ENCODE measurements at regions not wholly inside any gene's neighbourhood (a gene's known extent, or its start where the extent isn't known, plus 50 kb on each side); places are given as distances from the start of the nearest gene placed in this dataset.

DNA sequence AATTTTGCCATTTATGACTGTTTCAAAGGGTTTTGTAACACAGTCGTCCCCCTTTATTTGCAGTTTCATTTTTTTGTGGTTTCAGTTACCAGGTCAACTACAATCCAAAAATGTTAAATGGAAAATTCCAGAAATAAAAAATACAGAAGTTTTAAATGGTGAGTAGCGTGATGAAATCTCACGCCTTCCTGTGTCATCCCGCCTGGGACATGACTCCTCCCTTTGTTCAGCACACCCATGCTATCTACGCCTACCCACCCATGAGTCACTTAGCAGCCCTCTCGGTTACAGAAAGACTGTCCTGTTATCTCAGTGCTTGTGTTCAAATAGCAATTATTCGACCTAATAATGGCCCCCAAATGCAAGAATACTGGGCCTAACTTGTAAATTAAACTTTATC, 765.3 kb upstream of the ADAMTS16 start:
- DNase-seq, result no peak
- H3K4me1 Mint-ChIP-seq (ENCODE audit: low read depth, unreplicated experiment), result peaks cover 3% of the 10 kb centered on the region
- H3K36me3 Mint-ChIP-seq (ENCODE audit: unreplicated experiment), result peaks cover 4% of the 10 kb centered on the region
- H3K27ac Mint-ChIP-seq (ENCODE audit: unreplicated experiment), result no peak overlapping the region
- no peak overlapping the region for H3K4me3 Mint-ChIP-seq (ENCODE audit: unreplicated experiment)
- TF ChIP-seq, protein P1, sequence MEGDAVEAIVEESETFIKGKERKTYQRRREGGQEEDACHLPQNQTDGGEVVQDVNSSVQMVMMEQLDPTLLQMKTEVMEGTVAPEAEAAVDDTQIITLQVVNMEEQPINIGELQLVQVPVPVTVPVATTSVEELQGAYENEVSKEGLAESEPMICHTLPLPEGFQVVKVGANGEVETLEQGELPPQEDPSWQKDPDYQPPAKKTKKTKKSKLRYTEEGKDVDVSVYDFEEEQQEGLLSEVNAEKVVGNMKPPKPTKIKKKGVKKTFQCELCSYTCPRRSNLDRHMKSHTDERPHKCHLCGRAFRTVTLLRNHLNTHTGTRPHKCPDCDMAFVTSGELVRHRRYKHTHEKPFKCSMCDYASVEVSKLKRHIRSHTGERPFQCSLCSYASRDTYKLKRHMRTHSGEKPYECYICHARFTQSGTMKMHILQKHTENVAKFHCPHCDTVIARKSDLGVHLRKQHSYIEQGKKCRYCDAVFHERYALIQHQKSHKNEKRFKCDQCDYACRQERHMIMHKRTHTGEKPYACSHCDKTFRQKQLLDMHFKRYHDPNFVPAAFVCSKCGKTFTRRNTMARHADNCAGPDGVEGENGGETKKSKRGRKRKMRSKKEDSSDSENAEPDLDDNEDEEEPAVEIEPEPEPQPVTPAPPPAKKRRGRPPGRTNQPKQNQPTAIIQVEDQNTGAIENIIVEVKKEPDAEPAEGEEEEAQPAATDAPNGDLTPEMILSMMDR (IDR thresholded peaks at IDR 0.05; ENCODE audit: partially characterized antibody, unreplicated experiment), result no peak
- no peaks in the 10 kb centered on the region for H3K9me3 Mint-ChIP-seq (ENCODE audit: unreplicated experiment)
- peaks cover 4% of the 10 kb centered on the region for H3K27me3 Mint-ChIP-seq (ENCODE audit: unreplicated experiment)

DNA sequence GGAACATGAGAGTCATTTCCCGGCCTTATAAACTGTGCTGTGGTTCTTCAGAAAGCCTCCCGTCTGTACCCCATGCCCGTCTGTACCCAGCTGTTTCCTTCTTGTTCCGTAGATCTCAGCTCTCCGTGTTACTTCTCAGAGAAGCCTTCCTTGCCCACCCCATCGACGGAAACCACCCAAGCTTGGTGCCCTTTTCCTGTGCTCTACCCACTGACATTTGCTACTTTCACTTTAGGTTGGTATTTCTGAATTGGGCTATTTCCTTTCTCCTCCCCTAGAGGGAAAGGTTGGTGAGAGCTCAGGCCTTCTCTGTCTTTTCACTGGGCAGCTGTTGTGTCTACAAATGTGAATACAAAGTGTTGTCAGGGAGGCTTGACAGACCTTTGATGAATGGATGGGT, 764.5 kb upstream of the ADAMTS16 start:
- TF ChIP-seq, protein P1 (IDR thresholded peaks at IDR 0.05; ENCODE audit: partially characterized antibody, unreplicated experiment), result no peak
- Mint-ChIP-seq H3K4me3 (ENCODE audit: unreplicated experiment) (no peak overlapping the region), H3K27ac (ENCODE audit: unreplicated experiment) (no peak overlapping the region), H3K36me3 (ENCODE audit: unreplicated experiment) (peaks cover 4% of the 10 kb centered on the region), H3K9me3 (ENCODE audit: unreplicated experiment) (no peaks in the 10 kb centered on the region), H3K27me3 (ENCODE audit: unreplicated experiment) (peaks cover 4% of the 10 kb centered on the region), H3K4me1 (ENCODE audit: low read depth, unreplicated experiment) (peaks cover 3% of the 10 kb centered on the region)
- DNase-seq, result no peak

DNA sequence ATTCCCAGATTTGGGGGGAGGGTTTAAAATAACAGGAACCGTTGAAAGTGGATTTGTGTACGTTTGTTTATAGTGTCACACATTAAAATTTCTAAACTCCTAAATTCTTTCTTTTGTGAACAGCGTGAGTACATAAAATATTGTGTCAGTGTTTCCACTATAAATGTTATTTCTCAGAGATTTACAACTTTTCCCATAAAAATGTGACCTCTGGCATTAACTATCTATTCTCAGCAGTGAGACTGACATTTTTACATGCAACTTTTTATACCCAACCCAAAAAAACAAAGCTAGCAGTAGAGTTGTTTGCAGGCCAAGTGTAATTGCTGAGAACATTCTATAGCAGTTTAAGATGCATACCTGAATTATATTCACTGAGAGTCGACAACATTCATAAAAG, 757.0 kb upstream of the ADAMTS16 start:
- peaks cover 2% of the 10 kb centered on the region for H3K27me3 Mint-ChIP-seq (ENCODE audit: unreplicated experiment)
- no peak overlapping the region for H3K27ac Mint-ChIP-seq (ENCODE audit: unreplicated experiment)

DNA sequence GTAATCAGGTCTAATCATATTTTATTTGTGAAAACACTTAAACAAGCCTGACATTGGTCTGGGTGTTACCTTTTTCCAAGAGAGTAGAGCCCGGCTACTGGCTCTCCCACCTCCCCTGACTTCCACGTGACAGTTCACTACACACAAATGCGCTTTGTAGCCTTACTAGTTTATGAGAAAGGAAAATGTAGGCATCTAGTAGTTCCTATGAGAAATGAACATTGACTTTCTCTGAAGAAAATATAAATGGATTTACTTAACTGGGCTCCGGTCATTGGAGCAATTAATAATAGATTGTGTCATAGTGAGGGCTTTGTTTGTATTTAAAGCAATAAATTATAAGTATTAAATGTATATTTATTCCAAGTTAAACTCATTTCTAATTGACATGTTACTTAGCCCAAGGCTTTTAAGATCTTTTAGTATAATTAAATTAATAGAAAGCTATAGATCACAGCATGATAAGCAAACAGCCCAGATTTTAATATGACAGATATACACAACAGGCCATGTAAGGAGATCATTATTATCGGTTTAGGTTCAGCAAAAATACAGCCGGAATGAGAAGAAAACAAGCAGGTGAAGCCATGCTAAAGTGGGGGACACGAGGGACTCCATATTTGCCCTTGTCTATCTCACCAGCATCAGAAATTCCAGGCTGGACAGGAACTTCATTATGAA, 756.5 kb upstream of the ADAMTS16 start:
- Mint-ChIP-seq H3K4me1 (ENCODE audit: low read depth, unreplicated experiment) (no peaks in the 10 kb centered on the region), H3K27ac (ENCODE audit: unreplicated experiment) (no peak overlapping the region), H3K27me3 (ENCODE audit: unreplicated experiment) (peaks cover 2% of the 10 kb centered on the region), H3K9me3 (ENCODE audit: unreplicated experiment) (no peaks in the 10 kb centered on the region), H3K36me3 (ENCODE audit: unreplicated experiment) (peaks cover 4% of the 10 kb centered on the region), H3K4me3 (ENCODE audit: unreplicated experiment) (no peak overlapping the region)
- TF ChIP-seq, protein P1 (IDR thresholded peaks at IDR 0.05; ENCODE audit: partially characterized antibody, unreplicated experiment), result no peak
- no peak for DNase-seq

More for the DNA sequence above, 757.0 kb upstream of the ADAMTS16 start:
- DNase-seq, result no peak
- no peaks in the 10 kb centered on the region for H3K4me1 Mint-ChIP-seq (ENCODE audit: low read depth, unreplicated experiment)
- H3K36me3 Mint-ChIP-seq (ENCODE audit: unreplicated experiment), result peaks cover 4% of the 10 kb centered on the region
- no peak overlapping the region for H3K4me3 Mint-ChIP-seq (ENCODE audit: unreplicated experiment)
- H3K9me3 Mint-ChIP-seq (ENCODE audit: unreplicated experiment), result no peaks in the 10 kb centered on the region
- TF ChIP-seq, protein P1 (IDR thresholded peaks at IDR 0.05; ENCODE audit: partially characterized antibody, unreplicated experiment), result no peak

DNA sequence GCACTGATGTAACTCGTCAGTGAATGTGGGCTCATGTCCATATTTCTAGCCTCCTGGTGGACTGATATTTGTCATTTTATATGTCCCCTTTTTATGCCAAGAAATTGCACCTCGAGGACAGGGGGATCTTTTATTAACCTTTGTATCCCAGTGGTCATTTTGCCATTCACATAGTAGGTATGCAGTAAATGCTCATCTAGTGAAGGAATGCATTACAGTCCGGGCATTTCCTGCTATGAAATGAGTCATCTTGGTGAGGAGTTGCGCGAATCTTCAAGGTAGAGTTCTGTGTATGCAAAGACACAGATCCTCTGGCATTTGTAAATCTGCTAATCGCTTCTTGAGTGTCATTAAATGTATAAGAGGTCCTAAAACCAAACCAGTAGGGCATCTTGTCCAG, 755.5 kb upstream of the ADAMTS16 start:
- Mint-ChIP-seq H3K36me3 (ENCODE audit: unreplicated experiment) (no peaks in the 10 kb centered on the region), H3K27me3 (ENCODE audit: unreplicated experiment) (no peaks in the 10 kb centered on the region), H3K9me3 (ENCODE audit: unreplicated experiment) (no peaks in the 10 kb centered on the region), H3K4me3 (ENCODE audit: unreplicated experiment) (no peak overlapping the region), H3K27ac (ENCODE audit: unreplicated experiment) (no peak overlapping the region), H3K4me1 (ENCODE audit: low read depth, unreplicated experiment) (no peaks in the 10 kb centered on the region)
- TF ChIP-seq, protein P1 (IDR thresholded peaks at IDR 0.05; ENCODE audit: partially characterized antibody, unreplicated experiment), result no peak
- no peak for DNase-seq

Data from glutamatergic neuron (in vitro differentiated cells).